ENCODE measurements at regions not wholly inside any gene's neighbourhood (a gene's known extent, or its start where the extent isn't known, plus 50 kb on each side); places are given as distances from the start of the nearest gene placed in this dataset.

DNA sequence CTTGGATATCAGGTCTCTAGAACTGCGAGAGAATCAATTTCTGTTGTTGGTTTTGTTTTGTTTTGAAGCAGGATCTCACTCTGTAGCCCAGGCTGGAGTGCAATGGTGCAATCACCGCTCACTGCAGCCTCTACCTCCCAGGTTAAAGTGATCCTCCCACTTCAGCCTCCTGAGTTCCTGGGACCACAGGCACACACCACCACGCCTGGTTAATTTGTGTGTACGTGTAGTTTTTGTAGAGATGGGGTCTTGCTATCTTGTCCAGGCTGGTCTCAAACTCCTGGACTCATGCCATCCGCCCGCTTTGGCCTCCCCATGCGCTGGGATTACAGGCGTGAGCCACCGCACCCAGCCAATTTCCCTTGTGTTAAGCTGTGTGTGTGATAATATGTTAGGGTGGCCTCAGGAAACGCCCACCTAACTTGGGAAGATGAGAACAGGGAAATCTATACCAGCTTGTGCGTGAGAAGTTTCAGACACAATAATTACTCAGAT is 109.6 kb downstream of the SIK1 start:
- Histone ChIP-seq H3K9me2 (no peaks in the 10 kb centered on the region), H3K4me1 (ENCODE audit: control insufficient read depth in 1 of 2, insufficient read depth in 2 of 2, low read depth in 1 of 2, low read length in 1 of 2) (peaks cover 0 to 9% of the 10 kb centered on the region in 2 experiments; a peak in 1 of 4 replicates), H3K4me2 (no peak overlapping the region), H3K27ac (ENCODE audit: low read depth in 2 of 2, low read length in 1 of 2) (no peak overlapping the region), H3K36me3 (replicated peaks in 1 of 2; ENCODE audit: control insufficient read depth in 1 of 2, insufficient read depth in 2 of 2, low read length in 1 of 2) (no peaks in the 10 kb centered on the region), H3F3A (replicated peaks; ENCODE audit: insufficient read depth) (no peaks in the 10 kb centered on the region), H3K4me3 (ENCODE audit: low read depth in 2 of 2, low read length in 1 of 2) (no peak overlapping the region), H3K9ac (no peak overlapping the region), H3K27me3 (ENCODE audit: insufficient read depth) (no peaks in the 10 kb centered on the region), H3K9me3 (no peaks in the 10 kb centered on the region), H4K20me1 (ENCODE audit: insufficient read depth) (no peaks in the 10 kb centered on the region), H2AFZ (ENCODE audit: low read depth) (no peak overlapping the region), H3K79me2 (ENCODE audit: insufficient read depth) (no peaks in the 10 kb centered on the region)
- TF ChIP-seq, protein P1, sequence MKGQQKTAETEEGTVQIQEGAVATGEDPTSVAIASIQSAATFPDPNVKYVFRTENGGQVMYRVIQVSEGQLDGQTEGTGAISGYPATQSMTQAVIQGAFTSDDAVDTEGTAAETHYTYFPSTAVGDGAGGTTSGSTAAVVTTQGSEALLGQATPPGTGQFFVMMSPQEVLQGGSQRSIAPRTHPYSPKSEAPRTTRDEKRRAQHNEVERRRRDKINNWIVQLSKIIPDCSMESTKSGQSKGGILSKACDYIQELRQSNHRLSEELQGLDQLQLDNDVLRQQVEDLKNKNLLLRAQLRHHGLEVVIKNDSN (IDR thresholded peaks at IDR 0.05; ENCODE audit: borderline replicate concordance, low read depth) = no peak
- TF ChIP-seq, protein P2, sequence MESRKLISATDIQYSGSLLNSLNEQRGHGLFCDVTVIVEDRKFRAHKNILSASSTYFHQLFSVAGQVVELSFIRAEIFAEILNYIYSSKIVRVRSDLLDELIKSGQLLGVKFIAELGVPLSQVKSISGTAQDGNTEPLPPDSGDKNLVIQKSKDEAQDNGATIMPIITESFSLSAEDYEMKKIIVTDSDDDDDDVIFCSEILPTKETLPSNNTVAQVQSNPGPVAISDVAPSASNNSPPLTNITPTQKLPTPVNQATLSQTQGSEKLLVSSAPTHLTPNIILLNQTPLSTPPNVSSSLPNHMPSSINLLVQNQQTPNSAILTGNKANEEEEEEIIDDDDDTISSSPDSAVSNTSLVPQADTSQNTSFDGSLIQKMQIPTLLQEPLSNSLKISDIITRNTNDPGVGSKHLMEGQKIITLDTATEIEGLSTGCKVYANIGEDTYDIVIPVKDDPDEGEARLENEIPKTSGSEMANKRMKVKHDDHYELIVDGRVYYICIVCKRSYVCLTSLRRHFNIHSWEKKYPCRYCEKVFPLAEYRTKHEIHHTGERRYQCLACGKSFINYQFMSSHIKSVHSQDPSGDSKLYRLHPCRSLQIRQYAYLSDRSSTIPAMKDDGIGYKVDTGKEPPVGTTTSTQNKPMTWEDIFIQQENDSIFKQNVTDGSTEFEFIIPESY (IDR thresholded peaks at IDR 0.05; ENCODE audit: borderline replicate concordance, low read depth) = no peak
- no peak for TF ChIP-seq RFX5 (IDR thresholded peaks at IDR 0.05; ENCODE audit: low read length)
- no peak for TF ChIP-seq GABPA (IDR thresholded peaks at IDR 0.05; ENCODE audit: low read depth)
- ChIA-PET POLR2A (no interaction called here), CTCF (no interaction called here)
- 74% methylated on average over 11 of the region's 11 CpGs for WGBS (ENCODE audit: low lambda C conversion rate)
- no peak for DNase-seq

DNA sequence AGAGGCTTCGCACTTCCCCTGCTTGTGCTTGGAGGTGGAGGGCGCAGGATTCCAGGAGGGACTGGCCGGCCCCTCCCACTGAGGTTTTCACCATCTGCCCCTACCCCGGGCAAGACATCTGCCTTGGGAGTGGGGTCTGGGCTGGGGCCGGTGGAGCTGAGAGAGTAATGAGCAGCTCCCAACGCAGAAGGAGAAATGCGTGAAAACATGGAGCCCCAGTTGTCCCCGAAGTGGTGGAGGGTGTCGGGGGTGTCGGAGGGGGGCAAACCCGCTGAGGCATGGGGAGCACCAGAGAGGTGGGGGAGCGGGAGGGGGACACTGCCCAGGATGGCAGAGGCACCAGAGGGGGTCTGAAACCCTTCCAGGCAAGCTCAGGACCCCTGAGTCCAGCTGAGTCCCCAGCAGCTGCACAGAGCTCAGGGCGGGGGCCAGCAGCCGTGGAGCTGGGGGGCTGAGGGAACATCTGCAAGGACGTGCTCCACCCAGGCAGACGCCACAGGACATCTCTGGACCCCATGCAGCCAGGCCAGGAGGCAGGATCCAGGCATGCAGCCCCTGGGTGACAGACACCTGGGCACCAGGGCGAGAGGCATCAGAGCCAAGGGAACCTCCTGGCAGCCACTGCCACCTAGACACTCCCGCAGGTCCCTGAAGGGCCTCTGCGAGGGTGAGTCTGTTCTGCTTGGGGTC is 110.6 kb downstream of the SIK1 start:
- Histone ChIP-seq H4K20me1 (ENCODE audit: insufficient read depth) (no peaks in the 10 kb centered on the region), H3K9ac (no peak overlapping the region), H3K9me2 (no peaks in the 10 kb centered on the region), H3K36me3 (replicated peaks in 1 of 2; ENCODE audit: control insufficient read depth in 1 of 2, insufficient read depth in 2 of 2, low read length in 1 of 2) (no peaks in the 10 kb centered on the region), H2AFZ (ENCODE audit: low read depth) (no peak overlapping the region), H3K4me2 (no peak overlapping the region), H3K4me1 (ENCODE audit: control insufficient read depth in 1 of 2, insufficient read depth in 2 of 2, low read depth in 1 of 2, low read length in 1 of 2) (peaks cover 0 to 9% of the 10 kb centered on the region in 2 experiments; a peak in 1 of 4 replicates), H3K27me3 (ENCODE audit: insufficient read depth) (no peaks in the 10 kb centered on the region), H3K79me2 (ENCODE audit: insufficient read depth) (no peaks in the 10 kb centered on the region), H3K4me3 (ENCODE audit: low read depth in 2 of 2, low read length in 1 of 2) (no peak overlapping the region), H3K9me3 (no peaks in the 10 kb centered on the region), H3F3A (replicated peaks; ENCODE audit: insufficient read depth) (no peaks in the 10 kb centered on the region), H3K27ac (ENCODE audit: low read depth in 2 of 2, low read length in 1 of 2) (no peak overlapping the region)
- no peak for DNase-seq
- ChIA-PET CTCF (interaction anchor here (0.6 to 1.5 kb wide), 2 partner anchors 13 to 15 kb away, joined by 3 to 6 read pairs; no protein-coding TSS in a partner anchor), POLR2A (no interaction called here)
- TF ChIP-seq CHD2 (IDR thresholded peaks at IDR 0.05; ENCODE audit: low read length, partially characterized antibody) (no peak), TCF12 (IDR thresholded peaks at IDR 0.05) (no peak), MEF2A (IDR thresholded peaks at IDR 0.05; ENCODE audit: borderline replicate concordance, low read depth) (no peak), FOXJ3 (CRISPR knock-in tag; IDR thresholded peaks at IDR 0.05) (no peak), RFX5 (IDR thresholded peaks at IDR 0.05; ENCODE audit: low read length) (no peak), NRF1 (IDR thresholded peaks at IDR 0.05; ENCODE audit: low read depth, low read length) (no peak), EP300 (IDR thresholded peaks at IDR 0.05; ENCODE audit: borderline replicate concordance in 1 of 2, low read depth in 1 of 2, low read length in 1 of 2) (no peak), NFIC (IDR thresholded peaks at IDR 0.05; ENCODE audit: borderline replicate concordance) (no peak), GABPA (IDR thresholded peaks at IDR 0.05; ENCODE audit: low read depth) (no peak), EZH2phosphoT487 (IDR thresholded peaks at IDR 0.05; ENCODE audit: borderline replicate concordance, low read depth) (no peak), ELF1 (IDR thresholded peaks at IDR 0.05) (no peak), FOSL2 (IDR thresholded peaks at IDR 0.05; ENCODE audit: borderline replicate concordance, low read depth) (no peak), RAD21 (IDR thresholded peaks at IDR 0.05; ENCODE audit: low read length) (no peak), RXRA (IDR thresholded peaks at IDR 0.05; ENCODE audit: borderline replicate concordance, low read depth) (no peak)
- TF ChIP-seq, protein P3, sequence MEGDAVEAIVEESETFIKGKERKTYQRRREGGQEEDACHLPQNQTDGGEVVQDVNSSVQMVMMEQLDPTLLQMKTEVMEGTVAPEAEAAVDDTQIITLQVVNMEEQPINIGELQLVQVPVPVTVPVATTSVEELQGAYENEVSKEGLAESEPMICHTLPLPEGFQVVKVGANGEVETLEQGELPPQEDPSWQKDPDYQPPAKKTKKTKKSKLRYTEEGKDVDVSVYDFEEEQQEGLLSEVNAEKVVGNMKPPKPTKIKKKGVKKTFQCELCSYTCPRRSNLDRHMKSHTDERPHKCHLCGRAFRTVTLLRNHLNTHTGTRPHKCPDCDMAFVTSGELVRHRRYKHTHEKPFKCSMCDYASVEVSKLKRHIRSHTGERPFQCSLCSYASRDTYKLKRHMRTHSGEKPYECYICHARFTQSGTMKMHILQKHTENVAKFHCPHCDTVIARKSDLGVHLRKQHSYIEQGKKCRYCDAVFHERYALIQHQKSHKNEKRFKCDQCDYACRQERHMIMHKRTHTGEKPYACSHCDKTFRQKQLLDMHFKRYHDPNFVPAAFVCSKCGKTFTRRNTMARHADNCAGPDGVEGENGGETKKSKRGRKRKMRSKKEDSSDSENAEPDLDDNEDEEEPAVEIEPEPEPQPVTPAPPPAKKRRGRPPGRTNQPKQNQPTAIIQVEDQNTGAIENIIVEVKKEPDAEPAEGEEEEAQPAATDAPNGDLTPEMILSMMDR (IDR thresholded peaks at IDR 0.05) = no peak
- TF ChIP-seq, protein P4, sequence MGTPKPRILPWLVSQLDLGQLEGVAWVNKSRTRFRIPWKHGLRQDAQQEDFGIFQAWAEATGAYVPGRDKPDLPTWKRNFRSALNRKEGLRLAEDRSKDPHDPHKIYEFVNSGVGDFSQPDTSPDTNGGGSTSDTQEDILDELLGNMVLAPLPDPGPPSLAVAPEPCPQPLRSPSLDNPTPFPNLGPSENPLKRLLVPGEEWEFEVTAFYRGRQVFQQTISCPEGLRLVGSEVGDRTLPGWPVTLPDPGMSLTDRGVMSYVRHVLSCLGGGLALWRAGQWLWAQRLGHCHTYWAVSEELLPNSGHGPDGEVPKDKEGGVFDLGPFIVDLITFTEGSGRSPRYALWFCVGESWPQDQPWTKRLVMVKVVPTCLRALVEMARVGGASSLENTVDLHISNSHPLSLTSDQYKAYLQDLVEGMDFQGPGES (IDR thresholded peaks at IDR 0.05; ENCODE audit: low read depth, low read length) = no peak
- TF ChIP-seq, protein P5, sequence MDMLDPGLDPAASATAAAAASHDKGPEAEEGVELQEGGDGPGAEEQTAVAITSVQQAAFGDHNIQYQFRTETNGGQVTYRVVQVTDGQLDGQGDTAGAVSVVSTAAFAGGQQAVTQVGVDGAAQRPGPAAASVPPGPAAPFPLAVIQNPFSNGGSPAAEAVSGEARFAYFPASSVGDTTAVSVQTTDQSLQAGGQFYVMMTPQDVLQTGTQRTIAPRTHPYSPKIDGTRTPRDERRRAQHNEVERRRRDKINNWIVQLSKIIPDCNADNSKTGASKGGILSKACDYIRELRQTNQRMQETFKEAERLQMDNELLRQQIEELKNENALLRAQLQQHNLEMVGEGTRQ (IDR thresholded peaks at IDR 0.05; ENCODE audit: borderline replicate concordance, low read depth, low read length) = no peak
- WGBS (ENCODE audit: low lambda C conversion rate) = 80% methylated on average over 9 of the region's 19 CpGs

Measured in SK-N-SH (cell line).